ENCODE measurements at regions not wholly inside any gene's neighbourhood (a gene's known extent, or its start where the extent isn't known, plus 50 kb on each side); places are given as distances from the start of the nearest gene placed in this dataset.
"Not testable (repeated sequence)": the region's sequence is repeated elsewhere in the genome, so short reads cannot be mapped to it uniquely, and the experiment has no call there.

DNA sequence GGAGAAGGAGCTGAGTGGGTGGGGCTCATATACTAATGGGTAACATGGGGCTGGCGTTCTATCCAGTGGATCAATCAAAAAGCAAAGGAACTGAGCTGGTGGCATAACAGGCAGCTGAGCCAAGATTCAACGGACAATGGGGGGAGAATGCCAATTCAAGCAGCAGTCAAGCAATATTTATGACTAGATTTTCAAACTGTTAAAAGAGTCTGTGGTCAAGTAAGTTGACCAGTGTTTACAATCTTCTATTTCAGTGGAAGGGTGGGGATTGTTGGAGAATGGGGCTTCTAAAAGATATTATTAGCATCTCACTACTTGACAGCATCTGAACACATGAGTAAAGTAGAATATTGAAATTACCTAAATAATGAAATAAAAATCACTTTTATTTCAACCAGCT, 64.9 kb upstream of the SCRG1 start:
- intact Hi-C loops (cut with DNase I; ENCODE audit: low total_unique reads) = no loop called here
- 94 to 96% methylated on average over 2 of the region's 2 CpGs for WGBS, 2 donors
- no peaks in the 10 kb centered on the region for H3K9me3 ChIP-seq
- no peaks in the 10 kb centered on the region for H3K36me3 ChIP-seq (ENCODE audit: low read depth, missing control alignments)
- DNase-seq = no peak
- TF ChIP-seq POLR2A (IDR thresholded peaks at IDR 0.05) = no peak
- TF ChIP-seq, protein P1, sequence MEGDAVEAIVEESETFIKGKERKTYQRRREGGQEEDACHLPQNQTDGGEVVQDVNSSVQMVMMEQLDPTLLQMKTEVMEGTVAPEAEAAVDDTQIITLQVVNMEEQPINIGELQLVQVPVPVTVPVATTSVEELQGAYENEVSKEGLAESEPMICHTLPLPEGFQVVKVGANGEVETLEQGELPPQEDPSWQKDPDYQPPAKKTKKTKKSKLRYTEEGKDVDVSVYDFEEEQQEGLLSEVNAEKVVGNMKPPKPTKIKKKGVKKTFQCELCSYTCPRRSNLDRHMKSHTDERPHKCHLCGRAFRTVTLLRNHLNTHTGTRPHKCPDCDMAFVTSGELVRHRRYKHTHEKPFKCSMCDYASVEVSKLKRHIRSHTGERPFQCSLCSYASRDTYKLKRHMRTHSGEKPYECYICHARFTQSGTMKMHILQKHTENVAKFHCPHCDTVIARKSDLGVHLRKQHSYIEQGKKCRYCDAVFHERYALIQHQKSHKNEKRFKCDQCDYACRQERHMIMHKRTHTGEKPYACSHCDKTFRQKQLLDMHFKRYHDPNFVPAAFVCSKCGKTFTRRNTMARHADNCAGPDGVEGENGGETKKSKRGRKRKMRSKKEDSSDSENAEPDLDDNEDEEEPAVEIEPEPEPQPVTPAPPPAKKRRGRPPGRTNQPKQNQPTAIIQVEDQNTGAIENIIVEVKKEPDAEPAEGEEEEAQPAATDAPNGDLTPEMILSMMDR (IDR thresholded peaks at IDR 0.05) = no peak
- H3K4me1 ChIP-seq = no peaks in the 10 kb centered on the region
- no peaks in the 10 kb centered on the region for H3K27me3 ChIP-seq
- H3K4me3 ChIP-seq = no peak overlapping the region
- no peak overlapping the region for H3K27ac ChIP-seq

DNA sequence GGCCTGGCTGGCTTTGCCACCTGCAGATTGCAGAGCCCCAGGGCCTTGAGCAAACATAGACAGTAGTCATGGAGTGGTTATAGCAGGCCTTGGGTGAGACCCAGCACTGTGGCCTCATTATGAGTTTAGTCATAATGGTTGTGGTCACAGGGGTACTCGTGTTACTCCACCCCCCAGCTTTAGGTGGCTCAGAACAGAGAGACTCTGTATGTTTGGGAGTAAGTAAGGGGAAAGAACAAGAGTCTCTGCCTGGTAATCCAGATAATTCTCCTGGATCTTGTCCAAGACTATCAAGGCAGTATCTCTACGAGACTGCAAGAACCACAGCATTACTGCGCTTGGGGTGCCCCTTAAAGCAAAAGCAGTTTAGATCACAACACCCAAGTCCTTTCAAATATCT, 62.3 kb upstream of the SCRG1 start:
- H3K27me3 ChIP-seq = no peaks in the 10 kb centered on the region
- H3K36me3 ChIP-seq (ENCODE audit: low read depth, missing control alignments) = no peaks in the 10 kb centered on the region
- no peak overlapping the region for H3K27ac ChIP-seq
- no peak overlapping the region for H3K4me3 ChIP-seq
- no peaks in the 10 kb centered on the region for H3K9me3 ChIP-seq
- TF ChIP-seq, protein P1 (IDR thresholded peaks at IDR 0.05) = no peak
- no peak for TF ChIP-seq POLR2A (IDR thresholded peaks at IDR 0.05)
- WGBS, 2 donors = 86 to 88% methylated on average over 3 of the region's 3 CpGs
- H3K4me1 ChIP-seq = no peaks in the 10 kb centered on the region
- intact Hi-C loops (cut with DNase I; ENCODE audit: low total_unique reads) = no loop called here
- DNase-seq = no peak

DNA sequence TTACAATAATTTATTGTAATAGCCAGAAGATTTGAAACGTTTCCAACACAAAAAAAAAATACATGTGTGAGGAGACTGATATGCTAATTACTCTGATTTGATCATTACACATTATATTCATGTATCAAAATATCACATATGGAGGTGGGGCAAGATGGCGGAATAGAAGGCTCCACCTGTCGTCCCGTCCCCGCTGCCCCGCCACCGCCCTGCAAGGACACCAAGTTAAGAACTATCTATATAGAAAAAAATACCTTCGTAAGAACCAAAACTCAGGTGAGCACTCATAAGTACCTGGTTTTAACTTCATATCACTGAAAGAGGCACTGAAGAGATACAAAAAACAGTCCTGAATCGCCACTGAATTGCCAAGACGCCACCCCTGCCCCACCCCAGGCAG, 60.9 kb upstream of the SCRG1 start:
- TF ChIP-seq, protein P1 (IDR thresholded peaks at IDR 0.05) = no peak
- no peak for TF ChIP-seq POLR2A (IDR thresholded peaks at IDR 0.05)
- WGBS, 2 donors = 78 to 81% methylated on average over 10 of the region's 10 CpGs
- no peaks in the 10 kb centered on the region for H3K27me3 ChIP-seq

GRCh38 chr4:173457893-173458292, 59.0 kb upstream of the SCRG1 start:
- Histone ChIP-seq H3K27me3 (no peaks in the 10 kb centered on the region), H3K4me3 (no peak overlapping the region), H3K36me3 (ENCODE audit: low read depth, missing control alignments) (no peaks in the 10 kb centered on the region), H3K27ac (no peak overlapping the region), H3K9me3 (no peaks in the 10 kb centered on the region), H3K4me1 (no peaks in the 10 kb centered on the region)
- intact Hi-C loops (cut with DNase I; ENCODE audit: low total_unique reads) = no loop called here
- DNase-seq = no peak
- TF ChIP-seq, protein P1 (IDR thresholded peaks at IDR 0.05) = no peak
- WGBS, 2 donors = 95 to 100% methylated on average over 1 of the region's 1 CpG

More for the DNA sequence above, 60.9 kb upstream of the SCRG1 start:
- DNase-seq = no peak
- H3K4me3 ChIP-seq = no peak overlapping the region
- intact Hi-C loops (cut with DNase I; ENCODE audit: low total_unique reads) = no loop called here
- H3K4me1 ChIP-seq = no peaks in the 10 kb centered on the region
- H3K36me3 ChIP-seq (ENCODE audit: low read depth, missing control alignments) = no peaks in the 10 kb centered on the region
- no peak overlapping the region for H3K27ac ChIP-seq
- no peaks in the 10 kb centered on the region for H3K9me3 ChIP-seq

DNA sequence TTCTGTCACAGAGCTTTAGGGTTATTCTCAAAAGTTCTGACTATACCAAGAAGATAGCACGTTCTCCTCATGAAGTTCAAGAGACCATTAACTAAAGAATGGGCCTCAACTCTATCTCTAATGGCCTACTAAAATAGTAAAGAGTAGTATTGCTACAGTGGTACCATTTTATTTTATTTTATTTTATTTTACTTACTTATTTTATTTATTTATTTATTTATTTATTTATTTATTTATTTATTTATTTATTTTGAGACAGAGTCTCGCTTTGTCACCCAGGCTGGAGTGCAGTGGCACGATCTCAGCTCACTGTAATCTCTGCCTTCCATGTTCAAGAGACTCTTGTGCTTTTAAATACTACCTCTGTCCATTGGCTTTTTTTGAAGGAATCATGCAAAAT, 52.5 kb upstream of the SCRG1 start:
- H3K27ac ChIP-seq; H3K27me3 ChIP-seq; intact Hi-C loops (cut with DNase I; ENCODE audit: low total_unique reads); H3K4me3 ChIP-seq; H3K9me3 ChIP-seq; H3K36me3 ChIP-seq (ENCODE audit: low read depth, missing control alignments); DNase-seq: not testable (repeated sequence)
- 94 to 98% methylated on average over 3 of the region's 3 CpGs for WGBS, 2 donors
- H3K4me1 ChIP-seq = peaks cover 20% of the 10 kb centered on the region

All from testis (tissue), 2 donors.